ENCODE measurements at regions not wholly inside any gene's neighbourhood (a gene's known extent, or its start where the extent isn't known, plus 50 kb on each side); places are given as distances from the start of the nearest gene placed in this dataset.

DNA sequence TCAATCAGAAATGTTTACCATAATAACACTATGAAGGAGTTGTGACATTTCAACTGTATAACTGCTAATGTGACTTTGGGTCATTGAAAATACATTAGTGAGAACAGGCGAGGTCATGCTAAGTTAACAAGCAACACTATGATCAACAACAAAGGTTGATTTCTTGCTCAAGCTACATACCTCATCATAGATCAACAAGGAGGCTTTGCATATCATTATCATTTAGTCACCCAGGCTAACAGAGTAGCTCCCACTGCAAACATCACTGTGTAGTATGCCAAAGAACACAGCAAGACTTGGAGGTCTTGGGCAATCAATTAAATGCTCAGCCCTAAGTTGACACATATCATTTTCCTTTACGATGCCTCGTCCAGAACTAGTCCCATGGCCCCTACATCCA is 212.5 kb downstream of the NOVA1 start:
- H3K4me3 ChIP-seq (ENCODE audit: low read depth, low read length): no peak overlapping the region
- H3K79me2 ChIP-seq: no peaks in the 10 kb centered on the region
- H3K9ac ChIP-seq: no peak overlapping the region
- H3K4me1 ChIP-seq: no peaks in the 10 kb centered on the region
- H3K27ac ChIP-seq: no peak overlapping the region
- H3K27me3 ChIP-seq (ENCODE audit: control insufficient read depth, insufficient read depth, low read length): no peaks in the 10 kb centered on the region
- H3K36me3 ChIP-seq (ENCODE audit: control insufficient read depth, insufficient read depth, low read length): no peaks in the 10 kb centered on the region
- TF ChIP-seq, protein P1, sequence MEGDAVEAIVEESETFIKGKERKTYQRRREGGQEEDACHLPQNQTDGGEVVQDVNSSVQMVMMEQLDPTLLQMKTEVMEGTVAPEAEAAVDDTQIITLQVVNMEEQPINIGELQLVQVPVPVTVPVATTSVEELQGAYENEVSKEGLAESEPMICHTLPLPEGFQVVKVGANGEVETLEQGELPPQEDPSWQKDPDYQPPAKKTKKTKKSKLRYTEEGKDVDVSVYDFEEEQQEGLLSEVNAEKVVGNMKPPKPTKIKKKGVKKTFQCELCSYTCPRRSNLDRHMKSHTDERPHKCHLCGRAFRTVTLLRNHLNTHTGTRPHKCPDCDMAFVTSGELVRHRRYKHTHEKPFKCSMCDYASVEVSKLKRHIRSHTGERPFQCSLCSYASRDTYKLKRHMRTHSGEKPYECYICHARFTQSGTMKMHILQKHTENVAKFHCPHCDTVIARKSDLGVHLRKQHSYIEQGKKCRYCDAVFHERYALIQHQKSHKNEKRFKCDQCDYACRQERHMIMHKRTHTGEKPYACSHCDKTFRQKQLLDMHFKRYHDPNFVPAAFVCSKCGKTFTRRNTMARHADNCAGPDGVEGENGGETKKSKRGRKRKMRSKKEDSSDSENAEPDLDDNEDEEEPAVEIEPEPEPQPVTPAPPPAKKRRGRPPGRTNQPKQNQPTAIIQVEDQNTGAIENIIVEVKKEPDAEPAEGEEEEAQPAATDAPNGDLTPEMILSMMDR (IDR thresholded peaks at IDR 0.05): no peak
- no peak overlapping the region for H3K4me2 ChIP-seq (ENCODE audit: low read length)
- no peaks in the 10 kb centered on the region for H3K9me3 ChIP-seq (ENCODE audit: control insufficient read depth, low read length)
- H2AFZ ChIP-seq: no peak overlapping the region

DNA sequence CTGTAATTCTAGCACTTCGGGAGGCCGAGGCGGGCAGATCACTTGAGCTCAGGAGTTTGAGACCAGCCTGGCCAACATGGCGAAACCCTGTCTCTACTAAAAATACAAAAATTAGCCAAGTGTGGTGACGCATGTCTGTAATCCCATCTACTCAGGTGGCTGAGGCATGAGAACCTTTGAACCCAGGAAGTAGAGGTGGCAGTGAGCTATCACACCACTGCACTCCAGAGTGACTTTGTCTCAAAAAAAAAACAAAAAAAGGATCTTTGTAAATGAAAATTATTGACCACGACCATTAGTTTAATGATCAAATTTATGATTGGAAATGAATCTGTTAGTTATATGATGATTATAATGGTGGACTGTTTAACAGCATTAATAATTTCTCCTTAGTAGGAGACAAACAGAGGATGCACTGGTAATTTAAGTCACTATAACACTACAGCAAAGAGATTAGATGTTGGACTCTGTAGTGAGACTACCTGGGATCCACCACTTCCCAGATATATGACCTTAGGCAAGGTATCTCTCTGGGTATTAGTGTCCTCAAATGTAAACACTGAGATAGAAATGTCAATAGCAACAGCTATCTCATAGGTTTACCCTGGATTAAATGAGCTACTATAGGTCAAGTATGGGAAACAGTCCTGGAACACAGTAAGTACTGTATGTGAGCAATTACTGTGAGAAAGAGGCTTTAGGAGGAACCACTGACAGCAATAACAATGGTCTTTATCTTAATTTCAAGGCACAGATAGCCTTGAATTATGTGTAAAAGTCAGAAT is 214.7 kb downstream of the NOVA1 start:
- no peak overlapping the region for H3K27ac ChIP-seq
- no peak overlapping the region for H3K9ac ChIP-seq
- H3K27me3 ChIP-seq (ENCODE audit: control insufficient read depth, insufficient read depth, low read length): no peaks in the 10 kb centered on the region
- no peak overlapping the region for H3K4me2 ChIP-seq (ENCODE audit: low read length)
- H3K9me3 ChIP-seq (ENCODE audit: control insufficient read depth, low read length): no peaks in the 10 kb centered on the region
- no peaks in the 10 kb centered on the region for H3K4me1 ChIP-seq
- H3K36me3 ChIP-seq (ENCODE audit: control insufficient read depth, insufficient read depth, low read length): no peaks in the 10 kb centered on the region
- H3K4me3 ChIP-seq (ENCODE audit: low read depth, low read length): no peak overlapping the region
- TF ChIP-seq, protein P1 (IDR thresholded peaks at IDR 0.05): no peak
- no peaks in the 10 kb centered on the region for H3K79me2 ChIP-seq
- H2AFZ ChIP-seq: no peak overlapping the region

DNA sequence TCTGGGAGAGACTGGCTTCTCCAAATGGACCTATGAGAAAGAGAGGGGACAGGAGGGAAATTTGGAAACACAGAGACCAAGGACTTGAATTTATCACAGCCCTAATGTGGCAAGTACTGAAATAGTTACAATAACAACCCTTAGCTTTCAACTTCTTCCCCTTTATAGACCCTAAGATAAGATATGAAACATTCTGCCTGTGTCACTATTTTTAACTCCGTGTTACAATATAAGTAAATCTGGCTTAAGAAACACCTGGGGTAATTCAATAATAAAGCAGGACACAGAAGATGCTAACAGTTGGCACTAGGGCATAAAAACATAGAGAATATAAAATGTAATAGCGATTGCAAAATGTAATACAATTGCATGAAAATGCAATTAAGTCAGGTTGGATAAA is 216.4 kb downstream of the NOVA1 start:
- H3K4me2 ChIP-seq (ENCODE audit: low read length): no peak overlapping the region
- no peaks in the 10 kb centered on the region for H3K27me3 ChIP-seq (ENCODE audit: control insufficient read depth, insufficient read depth, low read length)
- H3K9ac ChIP-seq: no peak overlapping the region
- no peak overlapping the region for H3K27ac ChIP-seq
- H3K9me3 ChIP-seq (ENCODE audit: control insufficient read depth, low read length): no peaks in the 10 kb centered on the region
- no peaks in the 10 kb centered on the region for H3K4me1 ChIP-seq
- no peak overlapping the region for H2AFZ ChIP-seq
- H3K79me2 ChIP-seq: no peaks in the 10 kb centered on the region
- TF ChIP-seq, protein P1 (IDR thresholded peaks at IDR 0.05): no peak
- no peaks in the 10 kb centered on the region for H3K36me3 ChIP-seq (ENCODE audit: control insufficient read depth, insufficient read depth, low read length)
- H3K4me3 ChIP-seq (ENCODE audit: low read depth, low read length): no peak overlapping the region

DNA sequence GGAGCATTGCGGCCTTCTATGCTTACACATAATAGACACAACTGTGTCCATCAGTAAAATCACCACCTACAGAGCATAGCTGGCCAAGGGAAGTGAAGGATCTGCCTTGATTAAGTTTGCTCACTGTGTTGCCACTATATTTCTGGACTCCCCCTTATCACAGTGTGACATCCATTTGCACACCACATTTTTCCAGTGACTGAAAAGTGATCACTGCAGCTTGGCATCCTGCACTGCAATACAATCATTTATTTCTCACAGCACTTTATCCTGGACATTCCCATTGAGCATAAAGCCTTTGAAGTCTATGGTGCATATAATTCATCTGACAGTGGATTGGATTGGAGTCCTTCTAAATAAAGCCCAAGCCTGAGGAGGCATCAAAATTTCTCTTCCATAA is 217.2 kb downstream of the NOVA1 start:
- Histone ChIP-seq H2AFZ (no peak overlapping the region), H3K36me3 (ENCODE audit: control insufficient read depth, insufficient read depth, low read length) (no peaks in the 10 kb centered on the region), H3K79me2 (no peaks in the 10 kb centered on the region), H3K4me2 (ENCODE audit: low read length) (no peak overlapping the region), H3K9me3 (ENCODE audit: control insufficient read depth, low read length) (no peaks in the 10 kb centered on the region), H3K27ac (no peak overlapping the region), H3K4me1 (no peaks in the 10 kb centered on the region), H3K27me3 (ENCODE audit: control insufficient read depth, insufficient read depth, low read length) (no peaks in the 10 kb centered on the region), H3K4me3 (ENCODE audit: low read depth, low read length) (no peak overlapping the region), H3K9ac (no peak overlapping the region)
- TF ChIP-seq, protein P1 (IDR thresholded peaks at IDR 0.05): no peak

DNA sequence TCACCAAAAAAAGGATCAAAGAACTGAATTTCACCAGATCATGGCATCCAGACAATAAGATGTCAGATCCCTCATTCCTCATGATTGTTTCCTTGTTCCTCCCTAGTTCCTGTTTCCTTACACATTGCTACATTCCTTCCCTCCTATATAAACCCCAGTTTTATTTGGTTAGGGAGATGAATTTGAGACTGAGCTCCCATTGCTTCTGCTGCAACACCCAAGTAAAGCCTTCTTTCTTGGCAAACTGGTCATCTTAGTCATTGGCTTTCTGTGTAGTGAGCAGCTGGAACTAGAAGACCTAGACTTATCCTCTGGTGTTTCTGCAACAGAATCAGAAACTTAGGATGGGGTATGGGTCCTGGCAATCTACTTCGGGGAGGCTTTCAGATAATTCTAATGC is 217.9 kb downstream of the NOVA1 start:
- Histone ChIP-seq H2AFZ (no peak overlapping the region), H3K27me3 (ENCODE audit: control insufficient read depth, insufficient read depth, low read length) (no peaks in the 10 kb centered on the region), H3K4me1 (no peaks in the 10 kb centered on the region), H3K9me3 (ENCODE audit: control insufficient read depth, low read length) (no peaks in the 10 kb centered on the region), H3K36me3 (ENCODE audit: control insufficient read depth, insufficient read depth, low read length) (no peaks in the 10 kb centered on the region), H3K9ac (no peak overlapping the region), H3K4me3 (ENCODE audit: low read depth, low read length) (no peak overlapping the region), H3K27ac (no peak overlapping the region), H3K4me2 (ENCODE audit: low read length) (no peak overlapping the region), H3K79me2 (no peaks in the 10 kb centered on the region)
- TF ChIP-seq, protein P1 (IDR thresholded peaks at IDR 0.05): no peak
